Fibroblast of mammary gland (primary cell): ENCODE measurements at regions not wholly inside any gene's neighbourhood (a gene's known extent, or its start where the extent isn't known, plus 50 kb on each side); places are given as distances from the start of the nearest gene placed in this dataset.

Experiments used
- DNase-seq: peaks from one replicate; pipeline ENCODE4 v3.0.0-alpha.2; 2010; ENCODE audit warnings: low read depth
- H3K4me3 ChIP-seq: 2 replicates; pipeline ENCODE4 v1.5.1; 2011; ENCODE audit warnings: low read depth, mild to moderate bottlenecking, low read length, moderate library complexity; ENCODE audit not compliant: control insufficient read depth
- TF ChIP-seq, protein P1 (sequence below): conservative IDR thresholded peaks from 2 replicates; pipeline ENCODE4 v1.5.1; 2011; ENCODE audit warnings: low read depth, low read length, inconsistent platforms; ENCODE audit not compliant: control insufficient read depth, insufficient read depth

DNA sequence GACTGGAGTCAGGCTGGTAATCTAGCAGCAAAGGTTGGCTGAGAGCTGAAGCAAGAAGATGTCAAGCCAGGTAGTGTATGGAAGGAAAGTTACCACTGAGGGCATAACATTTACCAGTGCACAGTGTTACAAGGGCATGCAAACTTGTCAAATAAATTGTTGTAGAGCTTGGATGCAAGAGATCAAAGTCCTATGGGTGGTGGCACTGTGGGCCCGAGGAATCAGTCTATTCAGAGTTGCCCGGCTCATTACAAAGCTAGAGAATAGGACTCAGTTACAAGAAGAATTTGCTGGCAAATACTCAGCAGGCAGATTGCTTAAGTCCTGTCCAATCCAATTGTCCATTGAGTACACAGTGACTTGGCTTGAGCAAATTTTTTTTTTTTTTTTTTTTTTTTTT is 2043.8 kb downstream of the ARAP2 start:
- no peak overlapping the region for H3K4me3 ChIP-seq
- TF ChIP-seq, protein P1, sequence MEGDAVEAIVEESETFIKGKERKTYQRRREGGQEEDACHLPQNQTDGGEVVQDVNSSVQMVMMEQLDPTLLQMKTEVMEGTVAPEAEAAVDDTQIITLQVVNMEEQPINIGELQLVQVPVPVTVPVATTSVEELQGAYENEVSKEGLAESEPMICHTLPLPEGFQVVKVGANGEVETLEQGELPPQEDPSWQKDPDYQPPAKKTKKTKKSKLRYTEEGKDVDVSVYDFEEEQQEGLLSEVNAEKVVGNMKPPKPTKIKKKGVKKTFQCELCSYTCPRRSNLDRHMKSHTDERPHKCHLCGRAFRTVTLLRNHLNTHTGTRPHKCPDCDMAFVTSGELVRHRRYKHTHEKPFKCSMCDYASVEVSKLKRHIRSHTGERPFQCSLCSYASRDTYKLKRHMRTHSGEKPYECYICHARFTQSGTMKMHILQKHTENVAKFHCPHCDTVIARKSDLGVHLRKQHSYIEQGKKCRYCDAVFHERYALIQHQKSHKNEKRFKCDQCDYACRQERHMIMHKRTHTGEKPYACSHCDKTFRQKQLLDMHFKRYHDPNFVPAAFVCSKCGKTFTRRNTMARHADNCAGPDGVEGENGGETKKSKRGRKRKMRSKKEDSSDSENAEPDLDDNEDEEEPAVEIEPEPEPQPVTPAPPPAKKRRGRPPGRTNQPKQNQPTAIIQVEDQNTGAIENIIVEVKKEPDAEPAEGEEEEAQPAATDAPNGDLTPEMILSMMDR: no peak
- DNase-seq: no peak

DNA sequence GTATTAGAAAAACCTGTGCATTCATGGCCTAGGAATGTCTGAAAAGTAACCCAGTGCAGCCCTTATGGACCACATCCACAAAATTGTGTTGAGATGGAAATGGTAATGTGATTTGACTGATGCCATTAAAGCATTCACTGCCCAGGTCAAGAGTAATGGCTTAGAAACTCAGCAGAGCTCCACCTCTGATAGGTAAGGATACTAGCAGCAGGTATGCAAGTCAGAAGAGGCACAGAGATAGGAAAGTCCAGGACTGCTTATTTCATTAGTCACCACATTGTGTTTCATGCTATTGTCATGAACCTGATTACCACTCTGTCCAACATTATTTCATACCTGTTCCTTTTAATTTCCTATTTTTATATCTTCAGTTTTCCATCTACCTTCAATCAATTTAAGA is 2042.2 kb downstream of the ARAP2 start:
- no peak overlapping the region for H3K4me3 ChIP-seq
- TF ChIP-seq, protein P1: no peak
- DNase-seq: no peak

DNA sequence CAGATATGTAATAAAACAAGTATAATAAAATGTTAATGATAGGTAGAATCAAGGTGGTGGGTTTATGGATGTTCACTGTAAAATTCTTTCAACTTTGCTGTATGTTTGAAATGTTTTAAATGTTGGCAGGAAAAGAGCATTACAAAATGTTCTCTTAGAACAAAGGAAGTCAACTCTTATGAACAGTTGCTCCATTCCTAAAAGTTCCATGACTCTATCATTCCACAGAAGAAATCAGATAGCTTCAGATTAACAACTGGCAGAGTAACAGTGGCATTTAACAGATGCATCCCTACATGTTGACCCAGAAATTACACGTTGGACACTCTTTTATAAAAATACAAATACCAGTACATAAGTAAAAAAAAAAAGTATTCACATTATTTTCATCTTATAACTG is 2023.7 kb downstream of the ARAP2 start:
- no peak for DNase-seq
- TF ChIP-seq, protein P1: no peak
- H3K4me3 ChIP-seq: no peak overlapping the region

DNA sequence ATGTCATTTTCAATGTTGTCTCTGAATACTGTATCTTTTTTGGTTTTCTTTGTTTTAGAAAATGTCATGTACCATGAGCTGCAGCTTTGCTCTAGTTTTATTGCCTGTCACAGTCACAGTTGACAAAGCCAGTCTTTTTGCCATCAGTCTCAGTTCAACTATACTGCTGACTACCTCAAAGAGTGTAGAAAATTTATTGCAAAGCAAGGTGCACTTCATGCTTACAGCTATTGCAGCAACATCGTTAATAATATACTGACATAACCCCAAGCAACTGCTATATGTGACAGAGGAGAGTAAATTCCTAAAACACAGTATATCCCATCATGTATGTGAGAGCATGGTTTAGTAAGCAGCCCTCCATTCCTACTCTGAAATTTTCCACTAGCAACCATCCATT is 2022.3 kb downstream of the ARAP2 start:
- DNase-seq: no peak
- no peak overlapping the region for H3K4me3 ChIP-seq
- TF ChIP-seq, protein P1: no peak

DNA sequence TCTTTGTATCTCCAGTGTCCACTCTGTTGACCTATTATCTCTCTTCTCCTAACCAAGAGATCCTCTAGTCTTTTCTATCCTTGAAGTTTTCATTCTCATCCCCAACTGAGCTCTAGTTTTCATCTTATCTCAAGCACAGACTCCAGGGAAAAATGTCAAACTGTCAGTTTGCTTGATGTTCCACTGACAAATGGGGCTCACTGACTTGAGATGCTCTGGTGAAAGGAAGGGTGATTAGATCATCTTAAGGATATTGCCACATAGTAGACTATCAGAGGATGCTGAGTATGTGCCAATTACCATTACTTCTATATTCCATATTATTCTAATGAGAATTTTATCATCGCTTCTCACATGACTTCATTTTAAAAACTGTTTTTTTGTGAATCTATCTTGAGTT is 2008.2 kb downstream of the ARAP2 start:
- no peak overlapping the region for H3K4me3 ChIP-seq
- TF ChIP-seq, protein P1: no peak
- no peak for DNase-seq

DNA sequence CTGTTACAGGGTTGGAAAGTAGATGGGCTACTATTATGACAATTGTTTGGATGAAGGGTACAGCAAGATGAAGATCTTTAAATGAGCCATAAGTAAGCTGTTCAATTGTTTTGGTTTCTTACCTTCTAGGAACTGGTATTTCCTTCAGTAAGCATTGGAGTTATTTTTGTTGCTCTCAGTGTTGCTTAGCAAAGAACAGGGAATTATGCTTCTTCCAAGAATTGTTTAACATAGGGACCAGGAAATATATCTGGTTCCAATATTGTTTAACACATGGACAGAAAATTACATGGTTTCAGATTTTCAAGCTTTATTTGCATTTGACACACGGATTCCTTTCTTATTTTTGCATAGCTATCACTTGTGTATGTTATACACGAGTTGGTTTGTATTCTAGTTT is 1999.0 kb downstream of the ARAP2 start:
- TF ChIP-seq, protein P1: no peak
- H3K4me3 ChIP-seq: no peak overlapping the region
- no peak for DNase-seq

DNA sequence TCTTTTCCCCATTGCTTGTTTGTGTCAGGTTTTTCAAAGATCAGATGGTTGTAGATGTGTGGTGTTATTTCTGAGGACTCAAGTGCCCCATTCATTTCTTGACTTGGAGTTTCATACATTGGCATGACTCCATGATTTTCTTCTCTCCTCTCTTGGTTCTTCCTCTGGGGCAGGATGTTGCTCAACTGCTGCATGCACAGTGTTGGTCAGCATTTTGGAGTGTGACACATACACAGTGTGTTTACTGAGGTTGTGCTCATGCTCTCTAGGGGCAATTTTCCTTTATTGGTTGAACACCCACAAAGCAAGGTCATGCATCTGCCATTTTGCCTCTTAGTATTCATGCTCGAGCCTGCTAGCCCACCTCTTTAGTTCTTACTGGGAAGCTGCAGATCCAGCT is 1993.8 kb downstream of the ARAP2 start:
- DNase-seq: peak; percentile 93
- H3K4me3 ChIP-seq: no peak overlapping the region
- TF ChIP-seq, protein P1: no peak
